Thoracic aorta (tissue), 2 donors: ENCODE measurements at regions not wholly inside any gene's neighbourhood (a gene's known extent, or its start where the extent isn't known, plus 50 kb on each side); places are given as distances from the start of the nearest gene placed in this dataset.

ENCODE experiments used
- ATAC-seq: fragments of 150-250 bp; one replicate; pipeline ENCODE4 v1.8.0; 2017; ENCODE audit warnings: low read depth; ENCODE audit not compliant: insufficient number of reproducible peaks, low FRiP score
- DNase-seq: peaks from one replicate; pipeline ENCODE4 v3.0.0-alpha.2; 2020; ENCODE audit warnings: low spot score
- H3K27ac ChIP-seq, 2 donors: fragments of 200-600 bp; sonication (generic); 1 replicate in 1 of 2; 2 replicates in 1 of 2; pipeline ENCODE4 v1.5.1; 2016; ENCODE audit warnings: mild to moderate bottlenecking in 2 of 2, moderate library complexity in 2 of 2
- H3K27me3 ChIP-seq: fragments of 200-600 bp; sonication (generic); replicated peaks from 2 replicates; pipeline ENCODE4 v1.6.0; 2016; ENCODE audit warnings: mild to moderate bottlenecking; ENCODE audit not compliant: insufficient read depth
- H3K36me3 ChIP-seq: fragments of 200-600 bp; sonication (generic); one replicate; pipeline ENCODE4 v1.5.1; 2016
- H3K4me1 ChIP-seq, 2 donors: fragments of 200-600 bp; sonication (generic); 1 replicate in 1 of 2; 2 replicates in 1 of 2; pipeline versions ENCODE4 v1.5.1 to v1.6.0; 2016; ENCODE audit warnings: low read depth in 2 of 2, mild to moderate bottlenecking in 1 of 2; ENCODE audit not compliant: control insufficient read depth in 1 of 2
- H3K4me3 ChIP-seq: fragments of 200-600 bp; sonication (generic); 2 replicates; pipeline ENCODE4 v1.5.1; 2016; ENCODE audit warnings: mild to moderate bottlenecking
- H3K9me3 ChIP-seq: fragments of 200-600 bp; sonication (generic); 2 replicates; pipeline ENCODE4 v1.5.1; 2016
- TF ChIP-seq, protein P1 (sequence below): fragments of 200-600 bp; sonication (generic); IDR thresholded peaks from one replicate; pipeline ENCODE4 v1.5.1; 2019; ENCODE audit warnings: antibody characterized with exemption

DNA sequence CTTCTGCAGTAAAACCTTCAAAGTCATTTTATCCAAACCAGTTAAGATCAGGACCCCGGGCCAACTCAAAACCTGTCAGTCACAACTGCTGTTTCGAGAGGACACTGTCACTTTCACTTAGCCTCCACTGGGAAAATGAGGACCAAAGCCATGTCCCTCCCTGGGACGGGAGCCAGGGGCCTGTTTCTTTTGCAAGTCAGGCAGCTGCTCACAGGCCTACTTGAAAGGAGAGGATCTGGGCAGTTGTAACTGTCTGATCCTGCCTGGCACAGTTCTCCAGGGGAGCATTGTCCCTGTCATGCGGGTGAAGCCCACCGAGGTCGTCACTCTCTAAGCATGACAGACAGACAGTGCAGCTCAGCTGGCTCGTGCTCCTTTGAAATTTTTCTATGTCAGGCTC lies 276.2 kb downstream of the NPIPA8 start:
- no peaks in the 10 kb centered on the region for H3K27me3 ChIP-seq
- no peaks in the 10 kb centered on the region for H3K36me3 ChIP-seq
- H3K4me1 ChIP-seq, result no peaks in the 10 kb centered on the region
- no peak for DNase-seq
- H3K4me3 ChIP-seq, result no peak overlapping the region
- no peaks in the 10 kb centered on the region for H3K9me3 ChIP-seq
- no peak for ATAC-seq
- H3K27ac ChIP-seq, result no peak overlapping the region
- TF ChIP-seq, protein P1, sequence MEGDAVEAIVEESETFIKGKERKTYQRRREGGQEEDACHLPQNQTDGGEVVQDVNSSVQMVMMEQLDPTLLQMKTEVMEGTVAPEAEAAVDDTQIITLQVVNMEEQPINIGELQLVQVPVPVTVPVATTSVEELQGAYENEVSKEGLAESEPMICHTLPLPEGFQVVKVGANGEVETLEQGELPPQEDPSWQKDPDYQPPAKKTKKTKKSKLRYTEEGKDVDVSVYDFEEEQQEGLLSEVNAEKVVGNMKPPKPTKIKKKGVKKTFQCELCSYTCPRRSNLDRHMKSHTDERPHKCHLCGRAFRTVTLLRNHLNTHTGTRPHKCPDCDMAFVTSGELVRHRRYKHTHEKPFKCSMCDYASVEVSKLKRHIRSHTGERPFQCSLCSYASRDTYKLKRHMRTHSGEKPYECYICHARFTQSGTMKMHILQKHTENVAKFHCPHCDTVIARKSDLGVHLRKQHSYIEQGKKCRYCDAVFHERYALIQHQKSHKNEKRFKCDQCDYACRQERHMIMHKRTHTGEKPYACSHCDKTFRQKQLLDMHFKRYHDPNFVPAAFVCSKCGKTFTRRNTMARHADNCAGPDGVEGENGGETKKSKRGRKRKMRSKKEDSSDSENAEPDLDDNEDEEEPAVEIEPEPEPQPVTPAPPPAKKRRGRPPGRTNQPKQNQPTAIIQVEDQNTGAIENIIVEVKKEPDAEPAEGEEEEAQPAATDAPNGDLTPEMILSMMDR, result no peak

DNA sequence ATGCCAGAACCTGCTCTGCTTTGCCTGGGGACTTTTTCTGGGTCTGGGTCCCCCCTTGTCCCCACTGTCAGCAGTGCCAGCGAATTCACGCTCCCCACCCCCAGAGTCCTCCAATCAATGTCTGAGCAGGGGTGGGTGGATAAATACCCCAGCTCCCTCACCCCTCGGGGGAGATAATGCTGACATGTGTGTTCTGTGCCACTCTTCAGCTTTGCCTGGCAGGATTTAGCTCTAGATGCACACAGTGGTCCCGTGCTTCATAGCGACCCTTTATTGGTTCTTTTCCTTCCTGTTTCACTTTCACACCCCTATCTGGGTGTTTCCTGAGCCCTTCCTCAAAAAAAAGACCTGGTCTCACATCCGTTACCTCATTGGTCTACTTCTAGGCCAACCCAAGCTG lies 277.0 kb downstream of the NPIPA8 start:
- H3K36me3 ChIP-seq, result no peaks in the 10 kb centered on the region
- no peak overlapping the region for H3K27ac ChIP-seq
- H3K9me3 ChIP-seq, result no peaks in the 10 kb centered on the region
- H3K4me1 ChIP-seq, result no peaks in the 10 kb centered on the region
- no peak overlapping the region for H3K4me3 ChIP-seq
- TF ChIP-seq, protein P1, result no peak
- ATAC-seq (no peak), DNase-seq (no peak)
- H3K27me3 ChIP-seq, result no peaks in the 10 kb centered on the region

DNA sequence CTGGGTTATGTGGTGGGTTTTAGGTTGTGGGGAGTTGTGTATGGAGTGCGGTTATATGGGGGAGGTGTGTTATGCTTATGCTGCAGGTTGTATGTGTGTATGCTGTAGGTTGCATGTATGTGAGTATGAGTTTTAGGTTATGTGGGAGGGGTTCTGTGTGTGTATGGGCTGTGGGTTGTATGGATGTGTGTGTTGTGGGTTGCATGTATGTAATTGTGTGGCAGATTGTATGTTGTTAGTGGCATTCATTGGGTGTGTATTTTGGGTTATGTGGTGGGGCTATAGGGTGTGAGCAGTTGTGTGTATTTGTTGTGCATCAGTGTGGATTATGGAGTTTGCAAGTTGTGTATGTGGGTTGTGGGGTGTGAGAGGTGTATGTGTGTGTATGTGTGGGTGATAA lies 277.4 kb downstream of the NPIPA8 start:
- Histone ChIP-seq H3K36me3 (no peaks in the 10 kb centered on the region), H3K27me3 (no peaks in the 10 kb centered on the region), H3K4me1 (no peaks in the 10 kb centered on the region), H3K4me3 (no peak overlapping the region), H3K27ac (no peak overlapping the region), H3K9me3 (no peaks in the 10 kb centered on the region)
- ATAC-seq, result no peak
- TF ChIP-seq, protein P1, result no peak
- no peak for DNase-seq

DNA sequence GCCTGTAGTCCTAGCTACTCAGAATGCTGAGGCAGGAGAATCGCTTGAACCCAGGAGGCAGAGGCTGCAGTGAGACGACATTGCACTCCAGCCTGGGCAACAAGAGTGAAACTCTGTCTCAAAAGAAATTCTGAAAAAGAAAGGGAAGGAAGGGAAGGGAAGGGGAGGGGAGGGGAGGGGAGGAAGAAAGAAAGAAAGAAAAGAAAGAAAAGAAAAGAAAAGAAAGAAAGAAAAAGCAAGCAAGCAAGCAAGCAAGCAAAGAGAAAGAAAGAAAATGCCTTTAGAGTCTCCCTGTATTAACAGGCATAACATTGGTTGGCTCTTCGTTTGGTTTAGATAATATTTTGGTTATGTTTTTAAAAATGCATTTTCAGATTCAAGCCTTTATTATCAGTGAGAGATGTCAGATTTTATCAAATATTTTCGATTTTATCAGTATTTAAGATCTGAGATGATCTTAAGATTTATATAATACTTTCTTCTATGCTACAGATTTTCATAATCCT lies 281.1 kb downstream of the NPIPA8 start:
- ATAC-seq (no peak), DNase-seq (no peak)
- no peaks in the 10 kb centered on the region for H3K9me3 ChIP-seq

DNA sequence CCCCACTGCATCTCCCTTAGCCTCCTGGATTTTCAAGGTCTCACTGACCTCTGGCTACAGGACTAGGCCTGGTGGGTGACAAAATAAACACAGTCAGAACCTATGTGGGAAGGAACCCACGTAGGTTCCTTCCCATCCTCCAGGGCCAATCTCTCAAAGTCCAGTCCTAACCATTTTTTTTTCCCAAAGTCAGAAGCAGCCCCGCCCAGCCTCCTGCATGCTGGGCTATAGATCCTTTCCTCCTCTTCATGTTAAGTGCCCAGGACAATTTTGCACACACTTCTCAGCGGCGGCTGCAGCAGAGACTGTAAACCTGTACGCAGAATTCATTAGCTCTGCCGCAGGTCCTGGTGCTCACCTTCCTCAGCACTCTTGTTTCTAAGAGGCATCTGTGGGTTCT lies 285.8 kb downstream of the NPIPA8 start:
- Histone ChIP-seq H3K27me3 (no peaks in the 10 kb centered on the region), H3K4me1 (no peaks in the 10 kb centered on the region), H3K4me3 (no peak overlapping the region), H3K27ac (no peak overlapping the region), H3K9me3 (no peaks in the 10 kb centered on the region), H3K36me3 (no peaks in the 10 kb centered on the region)
- DNase-seq (no peak), ATAC-seq (no peak)
- TF ChIP-seq, protein P1, result no peak

More for the DNA sequence above, 281.1 kb downstream of the NPIPA8 start:
- no peaks in the 10 kb centered on the region for H3K4me1 ChIP-seq
- TF ChIP-seq, protein P1, result no peak
- no peak overlapping the region for H3K4me3 ChIP-seq
- H3K27me3 ChIP-seq, result no peaks in the 10 kb centered on the region
- H3K27ac ChIP-seq, result no peak overlapping the region
- no peaks in the 10 kb centered on the region for H3K36me3 ChIP-seq
